ENCODE measurements at regions not wholly inside any gene's neighbourhood (a gene's known extent, or its start where the extent isn't known, plus 50 kb on each side); places are given as distances from the start of the nearest gene placed in this dataset.

DNA sequence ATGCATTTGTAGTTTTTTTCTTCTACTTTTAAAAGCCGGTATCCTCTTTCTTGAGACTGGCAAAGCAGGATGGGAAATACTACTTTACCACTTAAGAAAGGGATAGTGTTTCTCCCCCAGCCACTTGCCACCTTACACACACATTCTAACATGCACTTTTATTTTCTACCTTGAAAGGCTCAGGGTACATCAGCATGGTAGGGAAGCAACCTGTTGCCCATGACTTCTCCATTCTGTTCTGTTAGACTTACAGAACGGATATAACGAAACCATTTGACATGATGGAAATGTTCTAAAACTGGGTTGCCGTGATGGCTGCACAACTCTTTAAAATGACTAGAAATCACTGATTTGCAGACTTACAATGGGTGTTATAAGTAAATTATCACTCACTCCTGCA is 405.5 kb downstream of the SHQ1 start:
- in situ Hi-C loops (cut with HindIII; ENCODE audit: low sequenced_read_pairs): no loop called here
- TF ChIP-seq CTCF (IDR thresholded peaks at IDR 0.05; ENCODE audit: low read depth, low read length, missing control alignments): no peak
- DNase-seq (ENCODE audit: low read depth): no peak
- H3K4me3 ChIP-seq (ENCODE audit: low read depth, low read length): no peak overlapping the region

DNA sequence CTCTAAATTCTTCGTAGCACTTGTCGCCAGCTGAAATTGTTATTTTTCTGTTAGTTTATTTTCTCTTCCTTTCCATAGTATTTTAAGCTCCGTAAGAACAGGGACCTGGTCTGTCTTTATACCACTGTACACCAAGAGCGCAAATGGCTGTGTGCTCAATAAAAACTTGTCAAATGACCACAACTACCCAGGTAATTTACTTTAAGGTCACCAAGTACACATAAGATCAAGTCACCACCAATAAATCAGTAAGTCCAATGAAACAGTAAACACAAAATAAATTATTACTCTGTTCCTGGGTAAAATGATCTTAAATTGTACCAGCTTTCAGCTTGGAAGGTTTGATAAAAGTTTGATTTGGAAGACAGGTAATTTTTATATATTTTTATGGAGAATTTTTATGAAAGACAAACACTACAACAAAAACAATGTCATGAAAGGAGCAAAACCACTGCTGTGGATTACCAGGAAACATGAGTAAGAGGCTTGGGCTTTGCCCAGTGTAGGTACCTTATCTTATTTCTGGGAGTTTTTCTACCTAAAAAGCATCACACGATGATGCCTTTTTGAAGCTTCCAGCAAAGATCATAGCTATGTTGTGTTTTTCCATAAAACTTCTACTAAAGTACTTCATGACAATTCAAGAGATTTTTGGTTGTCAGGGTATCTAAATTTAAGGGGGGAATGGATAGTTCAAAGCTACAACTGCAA is 406.8 kb downstream of the SHQ1 start:
- in situ Hi-C loops (cut with HindIII; ENCODE audit: low sequenced_read_pairs): no loop called here
- DNase-seq (ENCODE audit: low read depth): no peak
- TF ChIP-seq CTCF (IDR thresholded peaks at IDR 0.05; ENCODE audit: low read depth, low read length, missing control alignments): no peak
- no peak overlapping the region for H3K4me3 ChIP-seq (ENCODE audit: low read depth, low read length)

DNA sequence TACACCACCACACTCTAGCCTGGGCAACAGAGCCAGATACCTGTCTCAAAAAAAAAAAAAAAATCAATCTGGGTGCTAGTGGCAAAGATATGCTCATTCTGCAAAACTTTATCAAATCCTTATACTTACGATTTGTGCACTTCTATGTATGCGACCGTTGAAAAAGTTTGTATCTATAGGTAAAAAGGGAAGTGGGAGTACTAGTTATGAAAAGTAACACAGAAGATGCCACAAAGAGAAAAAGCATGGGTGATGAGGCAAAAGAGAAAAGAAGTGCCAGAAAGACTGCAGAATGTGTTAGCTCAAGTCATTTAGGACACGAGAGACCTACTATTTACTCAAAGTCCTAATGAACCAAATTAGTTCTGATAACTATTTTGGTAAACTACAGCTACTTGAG is 407.8 kb downstream of the SHQ1 start:
- DNase-seq (ENCODE audit: low read depth): no peak
- in situ Hi-C loops (cut with HindIII; ENCODE audit: low sequenced_read_pairs): no loop called here
- H3K4me3 ChIP-seq (ENCODE audit: low read depth, low read length): no peak overlapping the region
- no peak for TF ChIP-seq CTCF (IDR thresholded peaks at IDR 0.05; ENCODE audit: low read depth, low read length, missing control alignments)

- TF ChIP-seq CTCF (IDR thresholded peaks at IDR 0.05; ENCODE audit: low read depth, low read length, missing control alignments): no peak
- in situ Hi-C loops (cut with HindIII; ENCODE audit: low sequenced_read_pairs): no loop called here
- no peak for DNase-seq (ENCODE audit: low read depth)
- no peak overlapping the region for H3K4me3 ChIP-seq (ENCODE audit: low read depth, low read length)
These were observed 408.7 kb downstream of the SHQ1 start for GRCh38 chr3:72439321-72440183.

- no peak for TF ChIP-seq CTCF (IDR thresholded peaks at IDR 0.05; ENCODE audit: low read depth, low read length, missing control alignments)
- in situ Hi-C loops (cut with HindIII; ENCODE audit: low sequenced_read_pairs): no loop called here
- no peak for DNase-seq (ENCODE audit: low read depth)
- H3K4me3 ChIP-seq (ENCODE audit: low read depth, low read length): no peak overlapping the region
These were observed 410.4 kb downstream of the SHQ1 start for GRCh38 chr3:72437661-72438406.

DNA sequence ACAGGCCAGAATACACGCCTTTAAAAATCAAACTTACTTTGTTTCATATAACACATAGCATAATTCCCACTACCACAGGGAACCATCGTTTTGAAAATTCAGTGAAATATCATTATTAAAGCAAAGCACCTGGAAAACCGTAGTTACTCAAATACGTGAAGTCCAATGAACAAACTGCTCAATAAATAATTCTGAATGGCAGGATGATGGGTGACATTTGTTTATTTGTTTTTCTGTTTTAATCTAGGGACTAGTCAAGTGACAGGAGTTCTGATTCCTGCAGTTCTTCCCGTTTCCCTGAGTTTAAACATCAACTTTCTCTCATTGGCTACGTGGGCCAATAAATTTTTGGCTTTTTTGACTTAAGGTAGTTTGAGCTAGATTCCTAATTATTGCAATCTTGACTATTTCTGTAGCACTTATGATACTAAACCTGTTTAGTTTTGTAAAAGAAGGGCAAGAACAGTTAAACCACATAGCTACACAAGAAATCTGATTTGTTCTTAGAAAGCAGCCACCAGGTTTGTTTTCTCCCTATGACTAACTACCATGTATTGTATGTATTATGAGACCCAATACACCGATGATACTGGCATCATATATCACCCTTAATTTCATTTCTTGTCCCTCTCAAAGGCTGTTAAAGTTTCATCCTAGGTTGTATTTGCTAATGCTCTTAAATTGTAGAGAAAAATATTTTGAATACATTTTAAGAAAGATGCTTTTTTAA is 411.2 kb downstream of the SHQ1 start:
- in situ Hi-C loops (cut with HindIII; ENCODE audit: low sequenced_read_pairs): no loop called here
- no peak for DNase-seq (ENCODE audit: low read depth)
- no peak overlapping the region for H3K4me3 ChIP-seq (ENCODE audit: low read depth, low read length)
- TF ChIP-seq CTCF (IDR thresholded peaks at IDR 0.05; ENCODE audit: low read depth, low read length, missing control alignments): no peak
